Suprapubic skin (tissue), 4 donors: ENCODE measurements at regions not wholly inside any gene's neighbourhood (a gene's known extent, or its start where the extent isn't known, plus 50 kb on each side); places are given as distances from the start of the nearest gene placed in this dataset.
"Not testable (repeated sequence)": the region's sequence is repeated elsewhere in the genome, so short reads cannot be mapped to it uniquely, and the experiment has no call there.

Experiments used
- DNase-seq, 2 donors: peaks; one replicate each; pipeline ENCODE4 v3.0.0-alpha.2; 2019; ENCODE audit warnings: low spot score in 2 of 2
- H3K27ac ChIP-seq: fragments of 200-600 bp; sonication (generic); one replicate; pipeline ENCODE4 v1.5.1; 2019
- H3K27me3 ChIP-seq: fragments of 200-600 bp; sonication (generic); one replicate; pipeline ENCODE4 v1.5.1; 2019
- H3K36me3 ChIP-seq: fragments of 200-600 bp; sonication (generic); one replicate; pipeline ENCODE4 v1.5.1; 2019
- H3K4me1 ChIP-seq: fragments of 200-600 bp; sonication (generic); one replicate; pipeline ENCODE4 v1.5.1; 2019
- H3K4me3 ChIP-seq: fragments of 200-600 bp; sonication (generic); one replicate; pipeline ENCODE4 v1.5.1; 2019; ENCODE audit warnings: mild to moderate bottlenecking
- H3K9me3 ChIP-seq: fragments of 200-600 bp; sonication (generic); one replicate; pipeline ENCODE4 v1.5.1; 2019
- CTCF ChIP-seq, 2 donors: fragments of 200-600 bp in 1 of 2; fragments of 450-650 bp in 1 of 2; sonication (generic) in 1 of 2; IDR thresholded peaks; one replicate each; pipeline ENCODE4 v1.5.1; 2016 to 2019; ENCODE audit warnings: antibody characterized with exemption in 2 of 2, mild to moderate bottlenecking in 1 of 2, moderate library complexity in 1 of 2
- EP300 ChIP-seq: sonication (generic); formaldehyde crosslinking; IDR thresholded peaks from one replicate; pipeline ENCODE4 v1.6.1; 2017; ENCODE audit warnings: antibody characterized with exemption
- POLR2A ChIP-seq, 2 donors: fragments of 450-650 bp; IDR thresholded peaks; one replicate each; pipeline ENCODE4 v1.6.1; 2017; ENCODE audit warnings: antibody characterized with exemption in 2 of 2, mild to moderate bottlenecking in 2 of 2, moderate library complexity in 2 of 2
- POLR2AphosphoS5 ChIP-seq, 3 donors: sonication (generic); formaldehyde crosslinking; IDR thresholded peaks; one replicate each; pipeline ENCODE4 v1.6.1; 2017; ENCODE audit warnings: antibody characterized with exemption in 3 of 3
- WGBS: methylation state at CpG from one replicate; pipeline ENCODE4 v1.1.5; 2018; 5-methylcytosine and 5-hydroxymethylcytosine counted together

GRCh38 chr5:25451294-25451693 is 806.5 kb upstream of the CDH10 start:
- no peak for DNase-seq
- Histone ChIP-seq H3K9me3 (no peaks in the 10 kb centered on the region), H3K4me1 (no peaks in the 10 kb centered on the region), H3K36me3 (no peaks in the 10 kb centered on the region), H3K4me3 (no peak overlapping the region), H3K27ac (no peak overlapping the region), H3K27me3 (no peaks in the 10 kb centered on the region)
- no peak for TF ChIP-seq EP300
- no peak for TF ChIP-seq POLR2A (IDR thresholded peaks at IDR 0.05)
- no peak for TF ChIP-seq POLR2AphosphoS5 (IDR thresholded peaks at IDR 0.05)
- TF ChIP-seq CTCF (IDR thresholded peaks at IDR 0.05) = no peak
- WGBS = 83% methylated on average over 2 of the region's 2 CpGs

GRCh38 chr5:25448646-25449045 is 803.9 kb upstream of the CDH10 start:
- H3K9me3 ChIP-seq = no peaks in the 10 kb centered on the region
- peak overlapping the region; percentile 16 for H3K27ac ChIP-seq
- no peaks in the 10 kb centered on the region for H3K36me3 ChIP-seq
- 64% methylated on average over 10 of the region's 10 CpGs for WGBS
- no peaks in the 10 kb centered on the region for H3K27me3 ChIP-seq
- DNase-seq = no peak
- H3K4me3 ChIP-seq = no peak overlapping the region
- TF ChIP-seq CTCF (IDR thresholded peaks at IDR 0.05) = no peak
- TF ChIP-seq EP300 = no peak
- no peak for TF ChIP-seq POLR2AphosphoS5 (IDR thresholded peaks at IDR 0.05)
- no peak for TF ChIP-seq POLR2A (IDR thresholded peaks at IDR 0.05)
- no peaks in the 10 kb centered on the region for H3K4me1 ChIP-seq

- Histone ChIP-seq H3K27ac (peak overlapping the region; percentile 16), H3K36me3 (no peaks in the 10 kb centered on the region), H3K4me3 (no peak overlapping the region), H3K27me3 (no peaks in the 10 kb centered on the region), H3K9me3 (no peaks in the 10 kb centered on the region), H3K4me1 (no peaks in the 10 kb centered on the region)
- 23% methylated on average over 6 of the region's 6 CpGs for WGBS
- TF ChIP-seq POLR2AphosphoS5 (IDR thresholded peaks at IDR 0.05) (no peak), POLR2A (IDR thresholded peaks at IDR 0.05) (no peak), CTCF (IDR thresholded peaks at IDR 0.05) (no peak), EP300 (no peak)
- DNase-seq = no peak
These were observed 803.4 kb upstream of the CDH10 start for GRCh38 chr5:25448190-25448621.

- H3K27me3 ChIP-seq, H3K36me3 ChIP-seq, H3K27ac ChIP-seq, H3K4me1 ChIP-seq, DNase-seq, H3K4me3 ChIP-seq, H3K9me3 ChIP-seq: not testable (repeated sequence)
- WGBS = 73% methylated on average over 3 of the region's 3 CpGs
These were observed 801.3 kb upstream of the CDH10 start for GRCh38 chr5:25446061-25446420.

- not testable (repeated sequence) for H3K27me3 ChIP-seq
These were observed 800.7 kb upstream of the CDH10 start for GRCh38 chr5:25445381-25446060.

GRCh38 chr5:25444697-25445096 is 799.9 kb upstream of the CDH10 start:
- 86% methylated on average over 2 of the region's 2 CpGs for WGBS
- TF ChIP-seq POLR2AphosphoS5 (IDR thresholded peaks at IDR 0.05) (no peak), POLR2A (IDR thresholded peaks at IDR 0.05) (no peak), CTCF (IDR thresholded peaks at IDR 0.05) (no peak), EP300 (no peak)
- no peak for DNase-seq
- Histone ChIP-seq H3K9me3 (no peaks in the 10 kb centered on the region), H3K4me1 (no peaks in the 10 kb centered on the region), H3K36me3 (no peaks in the 10 kb centered on the region), H3K4me3 (no peak overlapping the region), H3K27me3 (no peaks in the 10 kb centered on the region), H3K27ac (no peak overlapping the region)

More at GRCh38 chr5:25445381-25446060, 800.7 kb upstream of the CDH10 start:
- H3K4me1 ChIP-seq, H3K27ac ChIP-seq, H3K4me3 ChIP-seq, H3K36me3 ChIP-seq, H3K9me3 ChIP-seq, DNase-seq: not testable (repeated sequence)
- 76% methylated on average over 10 of the region's 10 CpGs for WGBS
